ENCODE measurements at regions not wholly inside any gene's neighbourhood (a gene's known extent, or its start where the extent isn't known, plus 50 kb on each side); places are given as distances from the start of the nearest gene placed in this dataset.

GRCh38 chr22:23521441-23522113 is 58.5 kb downstream of the IGLL1 start (continued):
- TF ChIP-seq ZNF558 (CRISPR knock-in tag; IDR thresholded peaks at IDR 0.05; ENCODE audit: borderline replicate concordance) (no peak; the same call in 1 of the 2 replicates), SMAD1 (CRISPR knock-in tag; IDR thresholded peaks at IDR 0.05; ENCODE audit: borderline replicate concordance, low read depth) (no peak), NR1H2 (CRISPR knock-in tag; IDR thresholded peaks at IDR 0.05; ENCODE audit: borderline replicate concordance, low read depth) (0 out of 2 replicates have a peak, but pooled peaks have one; percentile 76), PRDM4 (CRISPR knock-in tag; IDR thresholded peaks at IDR 0.05; ENCODE audit: borderline replicate concordance) (no peak), BRCA1 (CRISPR knock-in tag; IDR thresholded peaks at IDR 0.05) (no peak), SETDB1 (CRISPR knock-in tag; IDR thresholded peaks at IDR 0.05; ENCODE audit: borderline replicate concordance) (no peak), NFIC (IDR thresholded peaks at IDR 0.05; ENCODE audit: low read length) (peak; percentile 47; the same call in 1 of the 2 replicates), CSRNP1 (CRISPR knock-in tag; IDR thresholded peaks at IDR 0.05) (peak; percentile 62), ZFP1 (CRISPR knock-in tag; IDR thresholded peaks at IDR 0.05) (peak; percentile 35; the same call in 1 of the 2 replicates), RFX3 (CRISPR knock-in tag; IDR thresholded peaks at IDR 0.05) (peak; percentile 88), PCBP2 (optimal IDR thresholded peaks at IDR 0.05; ENCODE audit: low read depth, low read length, poor library complexity, severe bottlenecking) (no peak), BORCS8-MEF2B (CRISPR knock-in tag; IDR thresholded peaks at IDR 0.05) (peak; percentile 54; the same call in 1 of the 2 replicates), SCMH1 (CRISPR knock-in tag; IDR thresholded peaks at IDR 0.05; ENCODE audit: borderline replicate concordance) (no peak), ZNF547 (CRISPR knock-in tag; IDR thresholded peaks at IDR 0.05) (no peak; the same call in 1 of the 2 replicates), MBNL3 (CRISPR knock-in tag; conservative IDR thresholded peaks at IDR 0.05) (no peak), ZFP36L2 (CRISPR knock-in tag; IDR thresholded peaks at IDR 0.05) (no peak), ZSCAN25 (CRISPR knock-in tag; IDR thresholded peaks at IDR 0.05) (peak; percentile 74; the same call in 1 of the 2 replicates), SNAPC2 (CRISPR knock-in tag; IDR thresholded peaks at IDR 0.05) (no peak), ZBTB3 (CRISPR knock-in tag; IDR thresholded peaks at IDR 0.05; ENCODE audit: borderline replicate concordance, low read depth) (no peak), SIX1 (CRISPR knock-in tag; IDR thresholded peaks at IDR 0.05; ENCODE audit: borderline replicate concordance) (no peak), ZMYM2 (CRISPR knock-in tag; IDR thresholded peaks at IDR 0.05) (0 out of 2 replicates have a peak, but pooled peaks have one; percentile 30)
- TF ChIP-seq, protein P1, sequence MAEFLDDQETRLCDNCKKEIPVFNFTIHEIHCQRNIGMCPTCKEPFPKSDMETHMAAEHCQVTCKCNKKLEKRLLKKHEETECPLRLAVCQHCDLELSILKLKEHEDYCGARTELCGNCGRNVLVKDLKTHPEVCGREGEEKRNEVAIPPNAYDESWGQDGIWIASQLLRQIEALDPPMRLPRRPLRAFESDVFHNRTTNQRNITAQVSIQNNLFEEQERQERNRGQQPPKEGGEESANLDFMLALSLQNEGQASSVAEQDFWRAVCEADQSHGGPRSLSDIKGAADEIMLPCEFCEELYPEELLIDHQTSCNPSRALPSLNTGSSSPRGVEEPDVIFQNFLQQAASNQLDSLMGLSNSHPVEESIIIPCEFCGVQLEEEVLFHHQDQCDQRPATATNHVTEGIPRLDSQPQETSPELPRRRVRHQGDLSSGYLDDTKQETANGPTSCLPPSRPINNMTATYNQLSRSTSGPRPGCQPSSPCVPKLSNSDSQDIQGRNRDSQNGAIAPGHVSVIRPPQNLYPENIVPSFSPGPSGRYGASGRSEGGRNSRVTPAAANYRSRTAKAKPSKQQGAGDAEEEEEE (CRISPR knock-in tag; IDR thresholded peaks at IDR 0.05; ENCODE audit: borderline replicate concordance) = no peak
- TF ChIP-seq, protein P2, sequence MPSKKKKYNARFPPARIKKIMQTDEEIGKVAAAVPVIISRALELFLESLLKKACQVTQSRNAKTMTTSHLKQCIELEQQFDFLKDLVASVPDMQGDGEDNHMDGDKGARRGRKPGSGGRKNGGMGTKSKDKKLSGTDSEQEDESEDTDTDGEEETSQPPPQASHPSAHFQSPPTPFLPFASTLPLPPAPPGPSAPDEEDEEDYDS (CRISPR knock-in tag; IDR thresholded peaks at IDR 0.05) = no peak
- TF ChIP-seq, protein P3, sequence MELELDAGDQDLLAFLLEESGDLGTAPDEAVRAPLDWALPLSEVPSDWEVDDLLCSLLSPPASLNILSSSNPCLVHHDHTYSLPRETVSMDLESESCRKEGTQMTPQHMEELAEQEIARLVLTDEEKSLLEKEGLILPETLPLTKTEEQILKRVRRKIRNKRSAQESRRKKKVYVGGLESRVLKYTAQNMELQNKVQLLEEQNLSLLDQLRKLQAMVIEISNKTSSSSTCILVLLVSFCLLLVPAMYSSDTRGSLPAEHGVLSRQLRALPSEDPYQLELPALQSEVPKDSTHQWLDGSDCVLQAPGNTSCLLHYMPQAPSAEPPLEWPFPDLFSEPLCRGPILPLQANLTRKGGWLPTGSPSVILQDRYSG (CRISPR knock-in tag; IDR thresholded peaks at IDR 0.05) = no peak
